GM19239 (cell line): ENCODE measurements at regions not wholly inside any gene's neighbourhood (a gene's known extent, or its start where the extent isn't known, plus 50 kb on each side); places are given as distances from the start of the nearest gene placed in this dataset.

Experiments used
- DNase-seq: peaks from one replicate; pipeline ENCODE4 v3.0.0; 2011; ENCODE audit warnings: low spot score; ENCODE audit not compliant: insufficient read length
- FAIRE-seq: peaks from 2 replicates; lab custom pipeline; 2011; peaks lifted over from hg19 to GRCh38; lab: Jason Lieb, UNC

GRCh38 chr12:105820429-105821125 lies 318.2 kb downstream of the NUAK1 start:
- DNase-seq (no peak), FAIRE-seq (no peak)

DNA sequence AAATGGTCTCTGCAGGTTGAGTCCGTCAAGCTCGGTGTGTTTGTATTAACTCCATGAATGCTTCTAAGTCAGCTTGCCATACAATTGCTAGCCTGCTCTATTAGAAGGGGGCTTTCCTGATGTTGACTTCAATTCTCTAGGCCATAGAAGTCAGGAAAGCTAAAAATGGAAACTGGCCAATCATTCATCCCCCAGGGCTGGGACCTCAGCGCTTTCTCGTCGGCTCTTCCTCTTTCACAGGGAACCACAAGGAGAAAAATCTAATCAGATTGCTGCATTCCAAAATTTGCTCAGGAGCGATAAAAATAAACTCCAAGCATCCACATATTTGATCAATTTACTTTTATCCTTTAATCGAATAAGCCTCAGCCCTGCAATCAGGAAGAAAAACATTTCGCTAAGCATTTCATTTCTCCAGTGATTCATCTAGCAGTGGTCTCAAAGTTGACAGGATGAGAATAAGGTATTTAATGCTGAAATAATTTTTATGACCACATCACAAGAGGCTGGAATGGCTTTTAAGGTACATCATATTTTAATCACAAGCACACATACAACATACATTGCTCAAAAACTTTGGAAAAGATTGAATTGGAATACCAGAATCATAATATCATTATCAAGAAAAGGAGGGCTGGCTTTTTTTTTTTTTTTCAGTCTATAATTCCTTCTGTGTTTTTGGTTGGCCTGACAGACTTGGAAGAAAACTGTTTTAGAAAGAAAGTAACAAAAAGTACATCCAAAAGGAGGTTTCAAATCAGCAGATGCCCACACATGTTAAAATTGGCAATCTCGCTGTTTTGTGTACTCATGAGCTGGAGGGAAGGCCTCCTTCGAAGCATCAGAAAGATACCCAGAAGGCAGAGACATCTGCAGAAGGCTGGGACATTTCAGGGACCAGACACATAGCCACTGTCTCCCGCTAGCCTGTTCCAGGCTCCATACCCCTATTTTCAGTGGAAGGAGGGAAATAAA lies 316.3 kb downstream of the NUAK1 start:
- FAIRE-seq (no peak), DNase-seq (no peak)

DNA sequence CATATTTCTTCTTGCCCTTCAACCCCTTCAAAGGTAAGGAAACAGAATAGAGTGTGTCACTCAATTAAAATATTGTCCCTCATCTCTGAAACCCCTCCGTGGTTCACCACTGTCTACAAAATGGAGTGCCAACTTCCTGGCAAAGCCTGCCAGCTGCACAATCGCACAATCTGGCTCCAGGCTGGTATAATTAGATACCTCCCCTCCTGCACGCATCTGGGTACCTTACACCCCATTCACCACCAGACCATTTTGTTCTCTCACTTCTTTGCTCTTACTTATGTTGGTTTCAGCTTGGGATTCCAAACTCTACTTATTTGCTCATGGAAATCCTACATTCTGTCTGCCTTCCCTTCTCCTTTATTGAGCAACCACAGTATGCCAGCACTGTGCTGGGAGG lies 314.9 kb downstream of the NUAK1 start:
- no peak for FAIRE-seq
- no peak for DNase-seq

DNA sequence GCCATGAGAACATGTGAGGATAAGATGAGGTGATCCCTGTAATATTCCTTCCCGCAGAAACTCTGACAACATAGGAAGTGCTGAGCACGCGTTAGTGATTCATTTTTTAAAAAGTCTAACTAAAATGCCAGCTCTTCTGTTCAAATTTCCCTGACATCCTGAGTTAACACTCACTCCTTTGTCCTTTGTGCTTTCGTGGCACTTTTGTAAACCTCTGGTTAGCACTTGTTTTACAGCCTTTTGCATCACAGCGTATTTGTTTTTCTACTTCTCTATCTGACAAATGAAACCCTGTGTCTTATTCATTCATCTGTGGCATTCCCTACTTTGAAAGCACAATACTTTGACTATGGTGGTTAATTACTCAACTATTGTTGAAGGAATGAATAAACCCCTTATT lies 313.6 kb downstream of the NUAK1 start:
- FAIRE-seq: no peak

DNA sequence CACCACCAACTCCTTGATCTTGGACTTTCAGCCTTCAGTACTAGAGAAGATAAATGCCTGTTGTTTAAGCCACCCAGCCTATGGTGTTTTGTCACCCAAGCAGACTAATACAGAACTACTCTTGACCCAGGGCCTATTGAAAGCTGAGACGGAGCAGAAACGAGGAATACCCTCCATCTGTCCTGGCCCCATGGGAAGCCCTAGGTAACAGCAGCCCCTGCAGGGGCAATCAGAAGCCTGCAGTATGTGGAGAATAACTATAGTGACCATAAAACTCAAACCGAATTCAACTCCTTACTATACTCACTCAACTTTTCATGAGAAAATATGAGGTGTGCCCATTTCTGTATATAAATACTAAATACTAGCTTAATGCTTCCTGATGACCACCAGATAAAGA lies 307.4 kb downstream of the NUAK1 start:
- FAIRE-seq (no peak), DNase-seq (no peak)

More for the DNA sequence above, 313.6 kb downstream of the NUAK1 start:
- DNase-seq: no peak

GRCh38 chr12:105832021-105832420 lies 306.7 kb downstream of the NUAK1 start:
- FAIRE-seq (no peak), DNase-seq (no peak)

GRCh38 chr12:105832806-105833205 lies 305.9 kb downstream of the NUAK1 start:
- DNase-seq (no peak), FAIRE-seq (no peak)

- no peak for DNase-seq
- no peak for FAIRE-seq
Measured at GRCh38 chr12:105834496-105834895, 304.3 kb downstream of the NUAK1 start.

DNA sequence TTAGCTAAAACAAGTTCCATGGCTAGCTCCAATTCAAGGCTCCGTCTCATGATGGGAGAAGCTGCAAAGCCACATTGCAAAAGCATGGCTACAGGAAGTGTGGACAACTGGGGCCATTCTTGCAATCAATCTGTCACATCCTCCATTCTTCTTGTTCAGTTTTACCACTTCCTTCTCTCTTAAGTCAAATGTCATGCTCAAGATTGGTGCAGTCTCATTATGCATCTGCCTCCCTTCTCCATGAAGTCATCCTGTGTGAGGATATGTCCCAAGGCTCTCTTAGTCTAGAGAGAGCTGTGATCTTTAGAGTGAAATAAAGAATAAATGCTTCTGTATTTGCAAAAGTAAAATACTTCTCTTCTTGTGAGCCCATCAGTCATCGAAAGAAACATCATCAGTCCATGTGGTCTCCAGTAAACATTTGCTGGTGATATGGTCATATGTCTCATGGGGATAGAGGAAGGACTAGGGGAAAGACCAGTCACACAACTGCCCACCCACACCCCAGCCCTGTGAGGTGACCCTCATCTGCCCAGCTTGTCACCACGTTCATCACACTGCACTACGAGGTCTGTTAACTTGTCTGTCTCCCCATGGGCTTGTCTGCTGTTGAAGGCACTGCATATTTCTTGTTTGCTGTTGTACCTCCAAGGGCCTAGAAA lies 303.0 kb downstream of the NUAK1 start:
- FAIRE-seq (no peak), DNase-seq (no peak)

DNA sequence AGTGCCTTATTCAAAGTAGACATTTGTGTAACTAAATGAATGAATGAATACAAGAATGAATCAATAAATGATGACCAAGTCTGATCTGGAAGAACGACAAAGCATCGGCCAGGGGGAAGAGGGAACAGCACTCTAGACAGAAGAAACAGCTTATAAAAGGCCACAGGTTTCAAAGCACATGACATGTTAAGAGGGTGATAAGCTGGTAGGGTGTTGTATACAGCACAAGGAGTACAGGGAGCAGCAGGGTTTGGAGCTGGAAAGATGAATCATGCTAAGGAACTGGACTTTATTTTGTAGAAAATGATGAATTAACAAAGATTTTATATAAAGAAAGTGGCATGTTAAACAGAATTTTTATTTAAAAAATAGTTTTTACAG lies 302.5 kb downstream of the NUAK1 start:
- DNase-seq: no peak
- FAIRE-seq: no peak

- DNase-seq: no peak
- FAIRE-seq: no peak
Measured at GRCh38 chr12:105839629-105840127, 299.1 kb downstream of the NUAK1 start.

DNA sequence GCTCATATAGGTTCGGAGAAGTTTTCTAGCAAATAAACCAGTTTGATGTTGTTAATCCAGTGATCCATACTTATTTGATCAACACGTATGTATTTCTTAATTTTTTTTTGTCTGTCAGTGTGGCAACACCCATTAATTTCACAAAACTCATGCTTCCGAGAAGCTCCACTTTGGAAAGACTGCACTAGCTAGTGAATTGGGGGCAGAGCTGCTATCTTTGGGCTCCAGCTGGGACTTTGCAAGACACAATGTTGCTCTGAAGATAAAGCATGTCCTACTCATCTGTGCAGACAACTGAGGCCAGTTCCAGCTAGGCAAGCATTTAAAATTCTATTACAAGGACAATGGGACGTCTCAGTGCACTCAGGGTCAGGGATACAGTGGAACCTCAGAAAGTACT lies 298.4 kb downstream of the NUAK1 start:
- FAIRE-seq (no peak), DNase-seq (no peak)

GRCh38 chr12:105841840-105842239 lies 296.9 kb downstream of the NUAK1 start:
- FAIRE-seq: no peak
- no peak for DNase-seq

- no peak for DNase-seq
- FAIRE-seq: no peak
Measured at GRCh38 chr12:105843561-105843960, 295.2 kb downstream of the NUAK1 start.

DNA sequence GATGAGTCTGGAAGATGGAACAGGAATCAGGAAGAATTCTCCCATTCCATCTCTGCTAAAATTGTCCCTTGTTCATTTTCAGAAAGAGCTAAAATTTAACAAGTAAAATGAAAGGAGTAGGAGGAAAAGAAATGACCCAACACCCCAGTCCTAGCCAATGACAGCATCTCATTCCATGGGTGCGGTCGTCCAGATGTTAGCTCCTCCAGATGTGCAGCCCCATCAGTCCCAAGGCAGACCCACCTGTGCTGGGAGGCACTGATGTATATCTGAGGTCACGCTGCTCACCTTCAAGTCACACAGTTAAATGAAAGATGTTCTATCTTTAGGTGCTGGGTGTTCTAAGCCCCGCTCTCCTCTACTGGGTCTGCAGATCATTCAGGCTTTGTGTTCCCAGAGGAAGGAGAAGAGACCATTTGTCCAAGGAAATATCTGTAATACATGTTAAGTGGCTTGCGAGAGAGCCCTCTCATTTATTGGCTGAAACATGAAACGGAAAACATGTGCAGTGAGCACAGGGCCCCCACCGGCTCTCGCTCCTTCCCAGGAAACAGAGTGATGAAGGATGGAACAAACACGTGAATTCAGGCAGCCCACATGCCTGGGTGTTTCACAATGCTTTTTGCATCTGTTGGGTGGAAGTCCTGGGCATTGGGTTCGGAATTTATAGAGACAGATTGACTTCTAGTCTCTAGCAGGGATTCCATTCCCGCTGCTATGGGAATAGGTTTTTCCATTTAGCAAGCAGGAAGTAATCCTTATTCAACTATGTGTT lies 294.6 kb downstream of the NUAK1 start:
- DNase-seq (no peak), FAIRE-seq (no peak)

- FAIRE-seq (no peak), DNase-seq (no peak)
Measured at GRCh38 chr12:105846331-105846730, 292.4 kb downstream of the NUAK1 start.

DNA sequence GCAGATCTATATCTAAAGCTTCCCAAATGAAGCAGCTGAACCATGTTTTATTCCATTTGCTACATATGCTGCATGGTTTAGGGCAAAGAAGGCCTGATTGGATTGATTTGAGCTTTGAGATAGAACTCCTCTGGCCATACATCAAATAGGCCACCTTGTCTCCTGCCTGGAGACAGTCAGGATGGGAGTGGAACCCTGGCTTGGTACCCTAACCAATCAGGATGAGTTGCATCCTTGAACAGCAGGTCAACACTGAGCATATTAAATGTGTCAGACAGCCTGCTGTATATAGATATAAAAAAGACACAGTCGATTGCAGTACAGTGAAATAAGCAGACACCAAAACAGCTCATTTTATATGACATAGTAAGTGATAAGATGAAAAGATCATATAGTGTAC lies 291.7 kb downstream of the NUAK1 start:
- no peak for DNase-seq
- FAIRE-seq: no peak

GRCh38 chr12:105848286-105848685 lies 290.5 kb downstream of the NUAK1 start:
- no peak for DNase-seq
- no peak for FAIRE-seq

- no peak for FAIRE-seq
- DNase-seq: no peak
Measured at GRCh38 chr12:105850103-105850968, 288.4 kb downstream of the NUAK1 start.
